HG03066 (cell line): ENCODE measurements at regions not wholly inside any gene's neighbourhood (a gene's known extent, or its start where the extent isn't known, plus 50 kb on each side); places are given as distances from the start of the nearest gene placed in this dataset.

Experiments
- ATAC-seq: cut with Tn5 transposase; IDR thresholded peaks from one replicate; pipeline ENCODE4 v1.9.1; 2021; ENCODE audit warnings: low read depth; ENCODE audit not compliant: unreplicated experiment

DNA sequence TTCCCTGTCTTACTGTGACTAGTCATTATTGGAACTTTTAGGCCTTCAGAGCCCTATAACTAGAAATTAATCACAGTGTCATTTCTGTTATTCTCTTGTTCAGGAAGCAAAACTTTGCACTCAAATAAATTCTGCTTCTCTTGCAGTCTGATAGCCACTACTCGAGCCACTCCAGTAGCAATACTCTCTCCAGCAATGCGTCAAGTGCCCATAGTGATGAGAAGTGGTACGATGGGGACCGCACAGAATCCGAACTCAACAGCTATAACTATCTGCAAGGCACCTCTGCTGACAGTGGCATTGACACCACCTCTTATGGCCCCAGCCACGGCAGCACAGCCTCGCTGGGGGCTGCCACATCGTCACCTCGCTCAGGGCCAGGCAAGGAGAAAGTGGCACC is 223.2 kb upstream of the RGS6 start:
- no peak for ATAC-seq

- ATAC-seq, result no peak
Observed at GRCh38 chr14:71709987-71710386, 222.2 kb upstream of the RGS6 start.

GRCh38 chr14:71711125-71711524 is 221.1 kb upstream of the RGS6 start:
- ATAC-seq, result no peak

GRCh38 chr14:71711619-71712018 is 220.6 kb upstream of the RGS6 start:
- no peak for ATAC-seq

DNA sequence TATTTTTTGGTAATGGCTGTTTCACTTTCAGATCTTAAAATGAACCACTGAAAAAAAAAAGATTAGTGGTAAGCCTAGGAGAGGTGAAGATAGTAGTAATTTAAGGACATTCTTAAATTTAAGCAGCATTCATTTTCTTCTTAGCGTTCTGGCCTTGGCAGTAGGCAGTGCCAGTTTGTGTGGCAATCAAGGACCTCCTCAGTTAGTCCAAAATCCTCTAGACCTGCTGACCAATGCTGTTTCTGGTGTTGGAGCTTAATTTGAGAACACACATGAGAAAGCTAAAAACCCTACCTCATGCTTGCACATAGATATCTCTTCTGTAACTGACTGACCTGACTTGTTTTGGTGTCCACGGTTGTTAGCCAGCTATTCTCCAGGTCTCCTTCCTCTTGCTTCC is 219.8 kb upstream of the RGS6 start:
- no peak for ATAC-seq

- ATAC-seq, result no peak
Observed at GRCh38 chr14:71713016-71713415, 219.2 kb upstream of the RGS6 start.

GRCh38 chr14:71713451-71713850 is 218.8 kb upstream of the RGS6 start:
- ATAC-seq, result no peak

GRCh38 chr14:71714225-71714624 is 218.0 kb upstream of the RGS6 start:
- no peak for ATAC-seq

- no peak for ATAC-seq
Observed at GRCh38 chr14:71716041-71716772, 216.0 kb upstream of the RGS6 start.

DNA sequence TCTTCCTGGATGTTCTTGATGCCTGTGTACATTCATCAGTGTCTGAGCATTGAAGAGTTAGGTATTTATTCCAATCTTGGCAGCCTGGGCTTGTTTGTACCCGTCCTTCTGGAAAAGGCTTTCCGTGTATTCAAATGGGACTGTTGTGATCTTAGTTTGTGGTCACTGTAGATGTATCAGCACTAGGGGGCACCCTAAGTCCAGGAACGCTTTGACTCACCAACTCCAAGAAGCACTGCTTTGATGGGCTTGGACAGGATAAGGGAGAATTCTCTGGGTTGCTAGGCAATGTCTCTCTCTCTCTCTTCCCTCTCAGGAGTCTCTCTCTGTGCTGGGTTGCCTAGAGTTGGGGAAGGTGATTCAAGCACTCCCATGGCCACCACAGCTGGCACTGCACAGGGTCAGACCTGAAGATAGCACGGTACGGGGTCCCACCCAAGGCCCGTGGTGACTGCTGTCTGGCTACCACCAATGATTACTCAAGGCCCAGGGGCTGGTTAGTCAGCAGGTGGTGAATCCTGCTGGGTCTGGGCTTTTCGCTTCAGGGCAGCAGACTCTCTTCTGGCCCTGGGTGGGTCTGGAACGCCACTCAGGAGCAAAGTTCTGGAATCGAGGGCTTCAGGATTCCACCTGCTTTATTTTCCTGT is 211.1 kb upstream of the RGS6 start:
- ATAC-seq, result no peak

DNA sequence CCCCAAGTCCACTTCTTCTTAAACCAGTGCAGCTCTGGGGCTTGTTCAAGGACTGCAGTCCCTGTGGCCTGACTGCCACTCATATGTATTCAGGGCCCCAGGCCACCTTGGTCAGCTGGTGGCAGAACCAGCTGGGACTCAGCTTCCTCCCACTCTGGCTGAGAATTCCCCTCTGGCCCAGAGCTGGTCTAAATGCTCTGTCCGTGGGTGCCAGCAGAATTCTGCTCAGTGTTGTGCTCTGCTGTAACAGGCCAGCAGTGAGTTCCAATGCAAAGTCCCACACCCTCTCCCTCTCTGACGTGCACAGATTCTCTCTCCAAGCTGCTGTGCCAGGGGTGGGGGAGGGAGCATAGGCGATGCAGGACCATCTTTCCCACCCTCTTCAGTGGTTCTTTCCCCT is 210.4 kb upstream of the RGS6 start:
- ATAC-seq, result no peak

GRCh38 chr14:71722885-71723284 is 209.3 kb upstream of the RGS6 start:
- ATAC-seq, result no peak

DNA sequence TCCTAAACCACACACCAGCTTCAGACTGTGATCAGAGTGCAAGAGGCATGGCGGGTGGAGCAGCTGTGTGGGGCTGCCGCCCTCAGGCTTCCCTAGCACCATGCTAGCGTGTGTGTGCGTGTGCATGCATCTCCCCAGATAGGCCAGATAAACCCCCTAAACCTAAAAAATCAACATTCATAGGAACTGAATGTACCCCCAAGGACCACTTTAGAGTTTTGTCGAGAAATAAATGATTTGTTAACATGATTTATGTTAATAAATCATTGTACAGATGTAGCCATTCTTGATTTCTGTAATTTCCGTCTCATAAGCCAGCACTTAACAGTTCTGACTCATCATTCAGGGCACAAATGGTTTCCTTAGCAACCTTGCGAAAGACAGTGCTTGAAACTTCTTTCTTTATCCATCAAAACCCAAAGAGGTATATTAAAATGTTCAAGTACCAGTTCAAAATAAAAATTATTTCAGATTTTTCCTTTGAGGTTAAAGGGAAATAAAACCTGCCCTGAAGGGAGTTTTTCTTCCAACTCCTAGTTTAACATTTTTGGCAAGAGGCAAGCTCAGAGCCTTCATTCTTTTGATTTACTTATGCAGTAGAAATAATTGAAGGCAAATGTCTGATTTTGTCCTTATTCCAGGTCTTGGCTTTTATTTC is 206.2 kb upstream of the RGS6 start:
- no peak for ATAC-seq

GRCh38 chr14:71726580-71727021 is 205.6 kb upstream of the RGS6 start:
- ATAC-seq, result no peak

DNA sequence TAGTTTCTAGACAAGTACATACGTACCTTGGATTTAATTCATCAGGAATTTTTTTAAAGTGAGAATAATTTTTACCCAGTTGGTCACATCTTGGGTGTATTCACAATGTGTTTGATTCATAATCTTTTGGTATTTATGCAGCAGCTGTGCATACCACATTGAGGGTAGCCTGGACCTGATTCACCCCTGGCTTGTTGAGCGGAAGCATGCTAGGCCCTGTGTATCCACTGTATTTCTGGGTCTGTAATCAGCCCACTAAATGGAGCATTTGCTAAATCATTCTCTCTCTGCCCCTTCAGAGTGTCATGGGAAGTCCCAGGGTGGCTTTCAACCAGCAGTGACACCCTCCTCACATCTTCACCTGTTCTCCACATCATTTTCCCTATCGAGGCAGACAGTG is 203.8 kb upstream of the RGS6 start:
- no peak for ATAC-seq

DNA sequence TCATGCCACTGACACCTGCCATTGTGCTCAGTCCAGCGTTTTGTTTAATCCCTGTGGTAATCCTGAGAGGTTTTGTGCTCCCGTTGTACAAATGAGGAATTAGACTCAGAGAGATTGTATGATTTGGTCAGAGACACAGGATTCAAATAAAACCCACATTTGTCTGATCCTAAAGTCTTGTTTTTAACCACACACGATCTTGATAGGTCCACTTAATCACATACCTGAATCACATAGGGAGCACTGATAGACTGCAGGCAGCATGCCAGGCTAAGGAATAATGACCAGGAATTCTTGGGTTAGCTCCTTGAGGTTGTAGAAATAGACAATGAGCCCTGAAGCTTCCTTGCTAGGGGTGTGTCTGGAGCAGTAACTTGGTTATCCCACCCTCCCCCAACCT is 202.6 kb upstream of the RGS6 start:
- no peak for ATAC-seq

DNA sequence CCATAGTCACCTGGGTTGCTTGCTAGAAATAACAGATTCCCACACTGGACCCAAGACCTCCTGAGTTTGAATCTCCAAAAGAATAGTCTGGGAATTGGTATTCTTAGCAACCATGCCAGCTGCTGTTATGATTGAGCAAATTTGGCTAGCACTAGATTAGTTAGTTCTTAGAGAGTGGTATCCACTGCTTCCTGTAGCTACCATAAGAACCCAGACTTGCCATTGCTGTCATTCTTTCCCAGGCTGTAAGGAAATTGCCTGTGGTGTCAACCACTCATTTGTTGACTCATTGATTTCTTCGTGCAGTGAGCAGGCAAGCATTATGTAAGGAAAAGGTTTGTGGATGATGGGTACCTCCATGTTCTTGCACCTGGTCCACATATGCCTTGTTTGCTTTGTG is 201.8 kb upstream of the RGS6 start:
- no peak for ATAC-seq

DNA sequence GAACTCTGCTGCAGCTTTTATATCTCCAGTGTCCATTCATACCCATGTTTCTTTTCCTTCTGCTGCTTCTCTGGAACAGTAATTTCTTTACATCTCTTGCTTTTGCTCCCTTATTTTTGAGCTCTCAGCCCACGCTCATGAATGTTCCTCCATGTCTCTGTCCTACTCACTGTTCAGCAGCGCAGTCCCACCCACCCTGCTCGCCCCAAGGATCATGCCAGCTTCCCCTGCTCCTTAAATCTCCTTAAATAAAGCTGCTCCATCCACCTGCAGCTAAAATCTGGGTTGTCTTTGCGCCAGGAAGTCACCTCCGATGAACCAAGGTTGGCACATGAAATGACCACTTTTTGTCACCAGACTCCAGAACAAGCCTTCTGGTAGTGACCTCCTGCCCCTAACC is 201.1 kb upstream of the RGS6 start:
- no peak for ATAC-seq

- no peak for ATAC-seq
Observed at GRCh38 chr14:71733210-71733883, 198.9 kb upstream of the RGS6 start.

DNA sequence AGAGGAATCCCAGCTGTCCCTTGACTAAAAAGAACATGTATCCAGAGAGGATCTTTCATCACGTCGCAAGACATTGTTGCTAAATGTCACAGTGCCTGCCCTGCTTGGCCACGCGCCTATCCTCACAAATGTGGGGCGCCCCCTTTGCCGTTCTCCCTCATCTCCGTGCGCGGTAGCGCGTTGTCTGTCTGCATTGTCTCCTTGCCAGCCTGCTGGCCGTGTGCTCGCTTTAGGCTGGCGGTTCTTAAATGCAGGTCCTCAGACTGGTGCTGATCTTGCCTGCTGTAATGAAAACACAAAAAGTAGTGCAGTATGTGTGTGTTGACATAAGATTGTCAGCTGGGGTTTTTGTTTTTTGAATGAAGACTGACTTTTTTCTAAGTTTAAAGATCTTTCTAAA is 198.2 kb upstream of the RGS6 start:
- no peak for ATAC-seq

- ATAC-seq, result no peak
Observed at GRCh38 chr14:71734885-71735284, 197.3 kb upstream of the RGS6 start.
